Panc1 (cell line): ENCODE measurements at regions not wholly inside any gene's neighbourhood (a gene's known extent, or its start where the extent isn't known, plus 50 kb on each side); places are given as distances from the start of the nearest gene placed in this dataset.

ENCODE experiments used
- ATAC-seq: fragments of 200-7000 bp; cut with Tn5 transposase; 2 replicates; pipeline ENCODE4 v1.9.1; 2020; ENCODE audit warnings: mild to moderate bottlenecking, moderate library complexity
- BruUV-seq: library from RNA; stranded (reverse); fragments of 400-500 nt; replicated peaks from 2 replicates; lab custom pipeline; 2021; lab: Mats Ljungman, UMichigan
- CTCF ChIA-PET: fragments of 300-600 bp; sonication (Branson Sonifier 250); formaldehyde crosslinking; loops from one replicate; lab custom pipeline; 2022; ENCODE audit warnings: antibody characterized with exemption; lab: Charles Lee
- POLR2A ChIA-PET: fragments of 300-600 bp; sonication (Branson Sonifier 250); formaldehyde crosslinking; loops from one replicate; lab custom pipeline; 2022; ENCODE audit warnings: antibody characterized with exemption; lab: Charles Lee
- DNase-seq: peaks from one replicate; pipeline ENCODE4 v3.0.0-alpha.2; 2010; ENCODE audit warnings: low read depth, low spot score
- H3K27ac ChIP-seq: 2 replicates; pipeline ENCODE4 v1.5.1; 2011; ENCODE audit warnings: mild to moderate bottlenecking, low read length, inconsistent platforms
- H3K27me3 ChIP-seq: fragments of 200-500 bp; sonication (Bioruptor generic); 2 replicates; pipeline ENCODE4 v1.6.0; 2014; ENCODE audit warnings: low read length, inconsistent platforms; ENCODE audit not compliant: control insufficient read depth, insufficient read depth
- H3K36me3 ChIP-seq: fragments of 200-500 bp; sonication (Bioruptor generic); 2 replicates; pipeline ENCODE4 v1.5.1; 2014; ENCODE audit warnings: inconsistent platforms, mild to moderate bottlenecking, low read length, moderate library complexity; ENCODE audit not compliant: control insufficient read depth, insufficient read depth
- H3K4me1 ChIP-seq: 2 replicates; pipeline ENCODE4 v1.5.1; 2011; ENCODE audit warnings: inconsistent platforms, mild to moderate bottlenecking, low read length, moderate library complexity; ENCODE audit not compliant: control insufficient read depth, insufficient read depth
- H3K4me3 ChIP-seq, 2 experiments: 2 replicates each; pipeline ENCODE4 v1.5.1; 2011 to 2012; ENCODE audit warnings: low read depth in 2 of 2, low read length in 2 of 2, mild to moderate bottlenecking in 2 of 2, inconsistent platforms in 1 of 2, moderate library complexity in 1 of 2
- H3K9me3 ChIP-seq: fragments of 200-500 bp; sonication (Bioruptor generic); 2 replicates; pipeline ENCODE4 v1.5.1; 2014; ENCODE audit warnings: low read depth, mild to moderate bottlenecking, inconsistent platforms, low read length, moderate library complexity; ENCODE audit not compliant: control insufficient read depth, insufficient read depth
- CTCF ChIP-seq: fragments of 450-650 bp; IDR thresholded peaks from 2 replicates; pipeline ENCODE4 v1.5.1; 2017; ENCODE audit warnings: mild to moderate bottlenecking
- POLR2AphosphoS5 ChIP-seq: IDR thresholded peaks from 2 replicates; pipeline ENCODE4 v1.6.1; 2012; ENCODE audit warnings: mild to moderate bottlenecking, low read depth, low read length, moderate library complexity
- REST ChIP-seq, 2 experiments: IDR thresholded peaks; 2 replicates each; pipeline ENCODE4 v1.6.1; 2011 to 2012; ENCODE audit warnings: low read depth in 2 of 2, control low read depth in 1 of 2, low read length in 1 of 2, mild to moderate bottlenecking in 1 of 2, moderate library complexity in 1 of 2; ENCODE audit not compliant: insufficient read depth in 1 of 2
- SIN3A ChIP-seq: IDR thresholded peaks from 2 replicates; pipeline ENCODE4 v1.6.1; 2012; ENCODE audit warnings: low read depth, mild to moderate bottlenecking, low read length, moderate library complexity, borderline replicate concordance; ENCODE audit not compliant: insufficient read depth
- TCF7L2 ChIP-seq: IDR thresholded peaks from 2 replicates; pipeline ENCODE4 v1.6.1; 2011; ENCODE audit warnings: mild to moderate bottlenecking, low read depth, low read length, inconsistent platforms
- in situ Hi-C: cut with HindIII; loops from 2 replicates; pipeline ENCODE4 v1.10.0; 2016; ENCODE audit warnings: low sequenced_read_pairs, low pct_unique_long_range_greater_than_20kb
- intact Hi-C: fragments of 100-400 bp; cut with micrococcal nuclease; formaldehyde crosslinking; loops from one replicate; pipeline ENCODE4 v1.10.0; 2022; ENCODE audit not compliant: unreplicated experiment

GRCh38 chr2:126392889-126393288 lies 263.1 kb upstream of the GYPC start:
- ChIA-PET CTCF (no interaction called here), POLR2A (no interaction called here)
- no peaks in the 10 kb centered on the region; the same call in 1 of the 2 replicates for H3K9me3 ChIP-seq
- no peak for TF ChIP-seq POLR2AphosphoS5
- TF ChIP-seq CTCF: no peak
- TF ChIP-seq TCF7L2: no peak
- TF ChIP-seq REST (IDR thresholded peaks at IDR 0.05; ENCODE audit: insufficient read depth in 1 of 2, low read depth in 2 of 2, low read length in 1 of 2): no peak
- TF ChIP-seq SIN3A: no peak
- intact Hi-C loops: no loop called here
- no peak for DNase-seq
- no peak for ATAC-seq
- in situ Hi-C loops: no loop called here
- H3K36me3 ChIP-seq: no peaks in the 10 kb centered on the region
- H3K4me1 ChIP-seq: no peaks in the 10 kb centered on the region
- H3K27me3 ChIP-seq: no peaks in the 10 kb centered on the region
- H3K4me3 ChIP-seq: no peak overlapping the region
- H3K27ac ChIP-seq: no peak overlapping the region
- BruUV-seq: no TSS peak

- BruUV-seq: no TSS peak
- TF ChIP-seq SIN3A (no peak), CTCF (no peak), TCF7L2 (no peak), POLR2AphosphoS5 (no peak), REST (IDR thresholded peaks at IDR 0.05; ENCODE audit: insufficient read depth in 1 of 2, low read depth in 2 of 2, low read length in 1 of 2) (no peak)
- CTCF ChIA-PET: interaction anchor here (0.7 kb wide), 1 partner anchor 12 kb away, joined by 3 read pairs; no protein-coding TSS in a partner anchor
Measured at GRCh38 chr2:126399001-126399400, 257.0 kb upstream of the GYPC start.

More at GRCh38 chr2:126399001-126399400, 257.0 kb upstream of the GYPC start:
- Histone ChIP-seq H3K36me3 (no peaks in the 10 kb centered on the region), H3K4me3 (no peak overlapping the region), H3K27ac (no peak overlapping the region), H3K9me3 (no peaks in the 10 kb centered on the region; the same call in 1 of the 2 replicates), H3K4me1 (no peaks in the 10 kb centered on the region), H3K27me3 (no peaks in the 10 kb centered on the region)
- DNase-seq (no peak), ATAC-seq (no peak)
- in situ Hi-C loops: no loop called here
- POLR2A ChIA-PET: no interaction called here
- intact Hi-C loops: no loop called here
